D341Med (cell line): ENCODE measurements at regions not wholly inside any gene's neighbourhood (a gene's known extent, or its start where the extent isn't known, plus 50 kb on each side); places are given as distances from the start of the nearest gene placed in this dataset.
A peak's percentile ranks its signal among the peaks of the same experiment; 100 is the strongest.
"Not testable (repeated sequence)": the region's sequence is repeated elsewhere in the genome, so short reads cannot be mapped to it uniquely, and the experiment has no call there.

Experiments
- DNase-seq: peaks from one replicate; pipeline ENCODE4 v3.0.0; 2012; ENCODE audit warnings: low spot score

- no peak for DNase-seq
Observed at GRCh38 chr11:37506531-37506930, 908.5 kb upstream of the RAG2 start.

- DNase-seq: no peak
Observed at GRCh38 chr11:37505406-37505805, 907.4 kb upstream of the RAG2 start.

- no peak for DNase-seq
Observed at GRCh38 chr11:37504921-37505320, 906.9 kb upstream of the RAG2 start.

- DNase-seq: no peak
Observed at GRCh38 chr11:37504060-37504611, 906.1 kb upstream of the RAG2 start.

- no peak for DNase-seq
Observed at GRCh38 chr11:37503411-37504059, 905.5 kb upstream of the RAG2 start.

GRCh38 chr11:37502202-37502601, 904.2 kb upstream of the RAG2 start:
- no peak for DNase-seq

- no peak for DNase-seq
Observed at GRCh38 chr11:37500425-37500824, 902.4 kb upstream of the RAG2 start.

- DNase-seq: no peak
Observed at GRCh38 chr11:37497326-37497725, 899.3 kb upstream of the RAG2 start.

- no peak for DNase-seq
Observed at GRCh38 chr11:37496201-37496600, 898.2 kb upstream of the RAG2 start.

GRCh38 chr11:37484298-37484697, 886.3 kb upstream of the RAG2 start:
- no peak for DNase-seq

- no peak for DNase-seq
Observed at GRCh38 chr11:37483761-37484160, 885.7 kb upstream of the RAG2 start.

GRCh38 chr11:37474889-37475288, 876.9 kb upstream of the RAG2 start:
- DNase-seq: no peak

- DNase-seq: no peak
Observed at GRCh38 chr11:37468344-37468743, 870.3 kb upstream of the RAG2 start.

- no peak for DNase-seq
Observed at GRCh38 chr11:37465221-37465620, 867.2 kb upstream of the RAG2 start.

- no peak for DNase-seq
Observed at GRCh38 chr11:37459456-37459855, 861.4 kb upstream of the RAG2 start.

GRCh38 chr11:37456746-37457145, 858.7 kb upstream of the RAG2 start:
- DNase-seq: no peak

- DNase-seq: no peak
Observed at GRCh38 chr11:37451903-37452302, 853.9 kb upstream of the RAG2 start.

- DNase-seq: no peak
Observed at GRCh38 chr11:37450613-37451012, 852.6 kb upstream of the RAG2 start.

GRCh38 chr11:37449146-37449545, 851.1 kb upstream of the RAG2 start:
- DNase-seq: peak; percentile 39

GRCh38 chr11:37442576-37442975, 844.5 kb upstream of the RAG2 start:
- DNase-seq: no peak

GRCh38 chr11:37431633-37432230, 833.7 kb upstream of the RAG2 start:
- DNase-seq: not testable (repeated sequence)

GRCh38 chr11:37430966-37431632, 833.1 kb upstream of the RAG2 start:
- not testable (repeated sequence) for DNase-seq

GRCh38 chr11:37422511-37422910, 824.5 kb upstream of the RAG2 start:
- DNase-seq: no peak
